Tibial artery (tissue), 4 donors: ENCODE measurements at regions not wholly inside any gene's neighbourhood (a gene's known extent, or its start where the extent isn't known, plus 50 kb on each side); places are given as distances from the start of the nearest gene placed in this dataset.

Source experiments
- DNase-seq, 2 donors: peaks; one replicate each; pipeline ENCODE4 v3.0.0-alpha.2; 2019
- H3K27ac ChIP-seq, 2 donors: fragments of 200-600 bp; sonication (generic) in 1 of 2; 1 replicate in 1 of 2; 2 replicates in 1 of 2; pipeline ENCODE4 v1.5.1; 2018 to 2019; ENCODE audit warnings: mild to moderate bottlenecking in 1 of 2
- H3K27me3 ChIP-seq, 2 donors: fragments of 200-600 bp; sonication (generic) in 1 of 2; one replicate each; pipeline versions ENCODE4 v1.5.1 to v1.6.0; 2016 to 2019
- H3K36me3 ChIP-seq, 3 donors: fragments of 200-600 bp; sonication (generic) in 2 of 3; one replicate each; pipeline ENCODE4 v1.5.1; 2016 to 2019; ENCODE audit warnings: mild to moderate bottlenecking in 2 of 3
- H3K4me1 ChIP-seq, 4 donors: fragments of 200-600 bp; sonication (generic) in 2 of 4; 1 replicate in 3 of 4; 2 replicates in 1 of 4; pipeline ENCODE4 v1.5.1; 2016 to 2019
- H3K4me3 ChIP-seq, 2 donors: fragments of 200-600 bp; sonication (generic) in 1 of 2; 1 replicate in 1 of 2; 2 replicates in 1 of 2; pipeline ENCODE4 v1.5.1; 2018 to 2019; ENCODE audit warnings: mild to moderate bottlenecking in 2 of 2
- H3K9me3 ChIP-seq, 3 donors: fragments of 200-600 bp; sonication (generic) in 1 of 3; one replicate each; pipeline ENCODE4 v1.5.1; 2016 to 2019
- CTCF ChIP-seq, 2 experiments: fragments of 200-600 bp in 1 of 2; fragments of 450-650 bp in 1 of 2; IDR thresholded peaks; one replicate each; pipeline ENCODE4 v1.5.1; 2017 to 2019; ENCODE audit warnings: antibody characterized with exemption in 2 of 2, mild to moderate bottlenecking in 1 of 2, moderate library complexity in 1 of 2
- intact Hi-C: fragments of 100-400 bp; cut with DNase I; formaldehyde crosslinking; loops from one replicate; pipeline ENCODE4 v1.15.0; 2023; ENCODE audit warnings: low total_unique reads

DNA sequence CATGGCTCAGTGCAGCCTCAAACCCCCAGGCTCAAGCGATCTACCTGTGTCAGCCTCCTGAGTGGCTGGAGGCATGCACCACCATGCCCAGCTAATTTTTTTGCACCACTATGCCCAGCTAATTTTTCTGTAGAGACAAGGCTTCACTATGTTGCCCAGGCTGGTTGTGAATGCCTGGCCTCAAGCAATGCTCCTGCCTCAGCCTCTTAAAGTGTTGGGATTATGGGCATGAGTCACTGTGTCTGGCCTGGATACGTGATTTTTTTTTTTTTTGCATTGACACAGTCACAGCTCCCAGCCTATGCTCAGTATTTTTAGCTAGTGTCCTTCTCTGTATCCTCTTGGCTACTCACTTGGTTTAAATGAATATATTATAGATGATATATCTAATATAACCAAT lies 377.0 kb upstream of the TNRC6C start:
- peak overlapping the region in 1 of 2 donors; percentile 30 for H3K27ac ChIP-seq
- H3K4me3 ChIP-seq, result no peak overlapping the region
- intact Hi-C loops, result no loop called here
- no peaks in the 10 kb centered on the region for H3K9me3 ChIP-seq
- DNase-seq, result peak in 1 of 2 donors; percentile 53
- H3K27me3 ChIP-seq, result no peaks in the 10 kb centered on the region
- no peak for TF ChIP-seq CTCF (IDR thresholded peaks at IDR 0.05)
- no peaks in the 10 kb centered on the region for H3K36me3 ChIP-seq
- H3K4me1 ChIP-seq, result peaks cover 0 to 10% (median 0%) of the 10 kb centered on the region in 4 donors

DNA sequence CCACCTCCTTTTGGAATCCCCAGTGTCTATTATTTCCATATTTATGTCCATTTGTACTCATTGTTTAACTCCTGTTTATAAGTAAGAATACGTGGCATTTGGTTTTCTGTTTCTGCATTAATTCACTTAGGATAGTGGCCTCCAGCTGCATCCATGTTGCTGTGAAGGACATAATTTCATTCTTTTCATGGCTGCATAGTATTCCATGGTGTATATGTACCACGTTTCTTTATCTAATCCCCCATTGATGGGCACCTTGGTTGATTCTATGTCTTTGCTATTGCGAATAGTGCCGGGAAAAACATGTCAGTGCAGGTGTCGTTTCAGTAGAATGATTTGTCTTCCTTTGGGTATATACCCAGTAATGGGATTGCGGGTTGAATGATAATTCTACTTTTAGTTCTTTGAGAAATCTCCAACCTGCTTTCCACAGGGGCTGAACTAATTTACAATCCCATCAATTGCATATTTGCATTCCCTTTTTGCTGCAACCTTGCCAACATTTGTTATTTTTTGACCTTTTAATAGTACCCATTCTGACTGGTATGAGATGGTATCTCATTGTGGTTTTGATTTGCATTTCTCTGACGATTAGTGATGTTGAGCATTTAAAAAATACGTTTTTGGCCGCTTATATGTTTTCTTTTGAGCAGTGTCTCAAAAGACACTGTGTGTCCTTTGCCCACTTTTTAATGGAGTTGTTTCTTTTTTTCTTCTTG lies 373.2 kb upstream of the TNRC6C start:
- no peak overlapping the region for H3K4me3 ChIP-seq
- intact Hi-C loops, result no loop called here
- H3K9me3 ChIP-seq, result no peaks in the 10 kb centered on the region
- no peak for TF ChIP-seq CTCF (IDR thresholded peaks at IDR 0.05)
- H3K27ac ChIP-seq, result no peak overlapping the region
- DNase-seq, result no peak
- H3K27me3 ChIP-seq, result no peaks in the 10 kb centered on the region
- H3K4me1 ChIP-seq, result peaks cover 0 to 10% (median 0%) of the 10 kb centered on the region in 4 donors
- no peaks in the 10 kb centered on the region for H3K36me3 ChIP-seq

GRCh38 chr17:77590951-77591735 lies 367.4 kb upstream of the TNRC6C start:
- TF ChIP-seq CTCF (IDR thresholded peaks at IDR 0.05), result no peak
- Histone ChIP-seq H3K9me3 (no peaks in the 10 kb centered on the region), H3K36me3 (no peaks in the 10 kb centered on the region), H3K4me3 (no peak overlapping the region), H3K27me3 (no peaks in the 10 kb centered on the region), H3K4me1 (no peaks in the 10 kb centered on the region), H3K27ac (no peak overlapping the region)
- intact Hi-C loops, result no loop called here
- peak in 1 of 2 donors; percentile 28 for DNase-seq

DNA sequence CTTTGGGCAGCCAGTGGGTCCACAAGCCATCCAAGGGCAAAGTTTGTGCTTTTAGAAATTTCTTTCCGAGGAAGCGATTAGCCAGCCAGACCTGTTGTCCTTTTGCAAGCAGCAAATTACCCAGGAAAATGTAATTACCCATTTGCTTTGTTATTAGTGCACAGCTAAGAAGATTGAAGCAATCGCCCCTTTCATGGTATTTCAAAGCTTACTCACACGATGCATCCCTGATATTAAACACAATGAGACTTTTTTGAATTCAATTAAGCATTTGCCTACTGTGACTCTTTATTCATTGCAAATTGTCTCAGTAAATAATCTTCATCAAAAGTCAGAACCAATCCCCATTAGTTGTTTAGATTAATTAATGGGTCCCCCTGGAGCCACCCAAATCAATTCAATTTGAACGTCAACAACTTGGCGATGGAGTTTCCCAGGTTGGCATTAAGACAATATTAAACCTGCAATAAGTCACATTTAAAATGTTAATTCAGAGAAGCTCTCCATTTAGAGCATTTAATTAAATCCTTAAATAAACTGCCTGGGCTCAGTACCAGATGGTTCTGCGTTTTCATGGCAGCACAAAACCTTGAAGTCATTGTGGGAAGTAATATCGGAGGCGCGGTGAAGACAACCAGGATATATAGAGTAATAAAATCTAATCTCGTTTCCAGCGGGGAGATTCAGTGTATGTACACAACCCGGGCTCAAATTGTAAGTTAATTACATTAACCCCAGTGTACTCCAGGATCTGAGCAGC lies 366.2 kb upstream of the TNRC6C start:
- no peaks in the 10 kb centered on the region for H3K4me1 ChIP-seq
- H3K9me3 ChIP-seq, result no peaks in the 10 kb centered on the region
- DNase-seq, result no peak
- no peak for TF ChIP-seq CTCF (IDR thresholded peaks at IDR 0.05)
- intact Hi-C loops, result no loop called here
- no peak overlapping the region for H3K4me3 ChIP-seq
- no peaks in the 10 kb centered on the region for H3K27me3 ChIP-seq
- no peak overlapping the region for H3K27ac ChIP-seq
- H3K36me3 ChIP-seq, result no peaks in the 10 kb centered on the region

- no peaks in the 10 kb centered on the region for H3K36me3 ChIP-seq
- no peak overlapping the region for H3K4me3 ChIP-seq
- intact Hi-C loops, result no loop called here
- no peaks in the 10 kb centered on the region for H3K4me1 ChIP-seq
- no peak for TF ChIP-seq CTCF (IDR thresholded peaks at IDR 0.05)
- H3K9me3 ChIP-seq, result no peaks in the 10 kb centered on the region
- DNase-seq, result peak in 1 of 2 donors; percentile 40
- no peak overlapping the region for H3K27ac ChIP-seq
- no peaks in the 10 kb centered on the region for H3K27me3 ChIP-seq
Observed at GRCh38 chr17:77593081-77593480, 365.4 kb upstream of the TNRC6C start.
